Panc1 (cell line): ENCODE measurements at regions not wholly inside any gene's neighbourhood (a gene's known extent, or its start where the extent isn't known, plus 50 kb on each side); places are given as distances from the start of the nearest gene placed in this dataset.

Experiments
- ATAC-seq: fragments of 200-7000 bp; cut with Tn5 transposase; 2 replicates; pipeline ENCODE4 v1.9.1; 2020; ENCODE audit warnings: mild to moderate bottlenecking, moderate library complexity
- BruUV-seq: library from RNA; stranded (reverse); fragments of 400-500 nt; replicated peaks from 2 replicates; lab custom pipeline; 2021; lab: Mats Ljungman, UMichigan
- CTCF ChIA-PET: fragments of 300-600 bp; sonication (Branson Sonifier 250); formaldehyde crosslinking; loops from one replicate; lab custom pipeline; 2022; ENCODE audit warnings: antibody characterized with exemption; lab: Charles Lee
- POLR2A ChIA-PET: fragments of 300-600 bp; sonication (Branson Sonifier 250); formaldehyde crosslinking; loops from one replicate; lab custom pipeline; 2022; ENCODE audit warnings: antibody characterized with exemption; lab: Charles Lee
- DNase-seq: peaks from one replicate; pipeline ENCODE4 v3.0.0-alpha.2; 2010; ENCODE audit warnings: low read depth, low spot score
- H3K27ac ChIP-seq: 2 replicates; pipeline ENCODE4 v1.5.1; 2011; ENCODE audit warnings: mild to moderate bottlenecking, low read length, inconsistent platforms
- H3K27me3 ChIP-seq: fragments of 200-500 bp; sonication (Bioruptor generic); 2 replicates; pipeline ENCODE4 v1.6.0; 2014; ENCODE audit warnings: low read length, inconsistent platforms; ENCODE audit not compliant: control insufficient read depth, insufficient read depth
- H3K36me3 ChIP-seq: fragments of 200-500 bp; sonication (Bioruptor generic); 2 replicates; pipeline ENCODE4 v1.5.1; 2014; ENCODE audit warnings: inconsistent platforms, mild to moderate bottlenecking, low read length, moderate library complexity; ENCODE audit not compliant: control insufficient read depth, insufficient read depth
- H3K4me1 ChIP-seq: 2 replicates; pipeline ENCODE4 v1.5.1; 2011; ENCODE audit warnings: inconsistent platforms, mild to moderate bottlenecking, low read length, moderate library complexity; ENCODE audit not compliant: control insufficient read depth, insufficient read depth
- H3K4me3 ChIP-seq, 2 experiments: 2 replicates each; pipeline ENCODE4 v1.5.1; 2011 to 2012; ENCODE audit warnings: low read depth in 2 of 2, low read length in 2 of 2, mild to moderate bottlenecking in 2 of 2, inconsistent platforms in 1 of 2, moderate library complexity in 1 of 2
- H3K9me3 ChIP-seq: fragments of 200-500 bp; sonication (Bioruptor generic); 2 replicates; pipeline ENCODE4 v1.5.1; 2014; ENCODE audit warnings: low read depth, mild to moderate bottlenecking, inconsistent platforms, low read length, moderate library complexity; ENCODE audit not compliant: control insufficient read depth, insufficient read depth
- CTCF ChIP-seq: fragments of 450-650 bp; IDR thresholded peaks from 2 replicates; pipeline ENCODE4 v1.5.1; 2017; ENCODE audit warnings: mild to moderate bottlenecking
- POLR2AphosphoS5 ChIP-seq: IDR thresholded peaks from 2 replicates; pipeline ENCODE4 v1.6.1; 2012; ENCODE audit warnings: mild to moderate bottlenecking, low read depth, low read length, moderate library complexity
- REST ChIP-seq, 2 experiments: IDR thresholded peaks; 2 replicates each; pipeline ENCODE4 v1.6.1; 2011 to 2012; ENCODE audit warnings: low read depth in 2 of 2, control low read depth in 1 of 2, low read length in 1 of 2, mild to moderate bottlenecking in 1 of 2, moderate library complexity in 1 of 2; ENCODE audit not compliant: insufficient read depth in 1 of 2
- SIN3A ChIP-seq: IDR thresholded peaks from 2 replicates; pipeline ENCODE4 v1.6.1; 2012; ENCODE audit warnings: low read depth, mild to moderate bottlenecking, low read length, moderate library complexity, borderline replicate concordance; ENCODE audit not compliant: insufficient read depth
- TCF7L2 ChIP-seq: IDR thresholded peaks from 2 replicates; pipeline ENCODE4 v1.6.1; 2011; ENCODE audit warnings: mild to moderate bottlenecking, low read depth, low read length, inconsistent platforms
- in situ Hi-C: cut with HindIII; loops from 2 replicates; pipeline ENCODE4 v1.10.0; 2016; ENCODE audit warnings: low sequenced_read_pairs, low pct_unique_long_range_greater_than_20kb
- intact Hi-C: fragments of 100-400 bp; cut with micrococcal nuclease; formaldehyde crosslinking; loops from one replicate; pipeline ENCODE4 v1.10.0; 2022; ENCODE audit not compliant: unreplicated experiment

GRCh38 chr12:34384693-34385092 is 362.4 kb downstream of the ALG10 start:
- POLR2A ChIA-PET, result no interaction called here
- CTCF ChIA-PET, result no interaction called here

GRCh38 chr12:34386016-34386415 is 363.7 kb downstream of the ALG10 start:
- ATAC-seq (no peak), DNase-seq (no peak)
- no peak for TF ChIP-seq CTCF
- TF ChIP-seq SIN3A, result no peak
- ChIA-PET CTCF (no interaction called here), POLR2A (no interaction called here)
- intact Hi-C loops (no loop called here), in situ Hi-C loops (no loop called here)
- no TSS peak for BruUV-seq
- peaks cover 7% of the 10 kb centered on the region; the same call in 1 of the 2 replicates for H3K27me3 ChIP-seq
- H3K4me3 ChIP-seq, result no peak overlapping the region
- no peaks in the 10 kb centered on the region for H3K4me1 ChIP-seq
- H3K36me3 ChIP-seq, result no peaks in the 10 kb centered on the region
- H3K9me3 ChIP-seq, result no peaks in the 10 kb centered on the region
- H3K27ac ChIP-seq, result no peak overlapping the region

More at GRCh38 chr12:34384693-34385092, 362.4 kb downstream of the ALG10 start:
- H3K9me3 ChIP-seq, result no peaks in the 10 kb centered on the region
- TF ChIP-seq TCF7L2, result no peak
- no peak for TF ChIP-seq CTCF
- no peak for TF ChIP-seq REST (IDR thresholded peaks at IDR 0.05; ENCODE audit: insufficient read depth in 1 of 2, low read depth in 2 of 2, low read length in 1 of 2)
- TF ChIP-seq SIN3A, result no peak
- no peak for TF ChIP-seq POLR2AphosphoS5
- DNase-seq (no peak), ATAC-seq (no peak)
- H3K4me1 ChIP-seq, result no peaks in the 10 kb centered on the region
- in situ Hi-C loops, result no loop called here
- no TSS peak for BruUV-seq
- peaks cover 7% of the 10 kb centered on the region; the same call in 1 of the 2 replicates for H3K27me3 ChIP-seq
- no peak overlapping the region for H3K27ac ChIP-seq
- intact Hi-C loops, result loop anchor here (5.0 kb wide), 1 partner anchor 37 kb away; no protein-coding TSS in a partner anchor
- H3K4me3 ChIP-seq, result no peak overlapping the region
- no peaks in the 10 kb centered on the region for H3K36me3 ChIP-seq
